K562 (cell line): ENCODE measurements at regions not wholly inside any gene's neighbourhood (a gene's known extent, or its start where the extent isn't known, plus 50 kb on each side); places are given as distances from the start of the nearest gene placed in this dataset.

ENCODE experiments used
- CCNT2 ChIP-seq: IDR thresholded peaks from 2 replicates; pipeline ENCODE4 v1.6.1; 2011; ENCODE audit warnings: borderline replicate concordance, low read depth, mild to moderate bottlenecking, moderate library complexity, mixed read lengths, low read length; ENCODE audit not compliant: insufficient read length; ENCODE audit errors: extremely low read depth
- ZBTB1 ChIP-seq: sonication (generic); formaldehyde crosslinking; IDR thresholded peaks from 2 replicates; pipeline ENCODE4 v1.8.1; 2023; ENCODE audit warnings: missing genetic modification reagents, low read depth, mild to moderate bottlenecking, borderline replicate concordance
- TF ChIP-seq, protein P1 (sequence below): fragments of 450-650 bp; IDR thresholded peaks from 2 replicates; pipeline ENCODE4 v1.6.1; 2016; ENCODE audit warnings: low read depth

DNA sequence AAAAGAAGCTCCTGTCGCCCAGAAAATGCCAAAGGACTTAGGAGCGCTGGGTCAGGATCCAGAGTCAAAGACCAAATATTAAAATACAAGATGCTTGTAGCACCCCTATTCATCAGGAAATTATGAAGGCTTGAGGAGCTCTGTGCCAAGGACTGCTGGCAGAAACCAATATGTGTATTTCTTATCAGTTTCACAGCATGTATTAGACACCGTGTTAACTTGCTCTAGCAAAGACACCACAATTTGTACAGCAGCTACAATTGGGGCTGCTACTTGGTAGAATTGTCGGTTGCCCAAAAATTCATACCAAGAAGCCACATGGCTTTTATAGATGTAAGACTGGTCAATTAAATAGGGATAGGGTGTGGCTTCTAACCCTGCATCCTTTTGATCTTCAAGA is 128.8 kb downstream of the CD47 start (continued):
- TF ChIP-seq, protein P1, sequence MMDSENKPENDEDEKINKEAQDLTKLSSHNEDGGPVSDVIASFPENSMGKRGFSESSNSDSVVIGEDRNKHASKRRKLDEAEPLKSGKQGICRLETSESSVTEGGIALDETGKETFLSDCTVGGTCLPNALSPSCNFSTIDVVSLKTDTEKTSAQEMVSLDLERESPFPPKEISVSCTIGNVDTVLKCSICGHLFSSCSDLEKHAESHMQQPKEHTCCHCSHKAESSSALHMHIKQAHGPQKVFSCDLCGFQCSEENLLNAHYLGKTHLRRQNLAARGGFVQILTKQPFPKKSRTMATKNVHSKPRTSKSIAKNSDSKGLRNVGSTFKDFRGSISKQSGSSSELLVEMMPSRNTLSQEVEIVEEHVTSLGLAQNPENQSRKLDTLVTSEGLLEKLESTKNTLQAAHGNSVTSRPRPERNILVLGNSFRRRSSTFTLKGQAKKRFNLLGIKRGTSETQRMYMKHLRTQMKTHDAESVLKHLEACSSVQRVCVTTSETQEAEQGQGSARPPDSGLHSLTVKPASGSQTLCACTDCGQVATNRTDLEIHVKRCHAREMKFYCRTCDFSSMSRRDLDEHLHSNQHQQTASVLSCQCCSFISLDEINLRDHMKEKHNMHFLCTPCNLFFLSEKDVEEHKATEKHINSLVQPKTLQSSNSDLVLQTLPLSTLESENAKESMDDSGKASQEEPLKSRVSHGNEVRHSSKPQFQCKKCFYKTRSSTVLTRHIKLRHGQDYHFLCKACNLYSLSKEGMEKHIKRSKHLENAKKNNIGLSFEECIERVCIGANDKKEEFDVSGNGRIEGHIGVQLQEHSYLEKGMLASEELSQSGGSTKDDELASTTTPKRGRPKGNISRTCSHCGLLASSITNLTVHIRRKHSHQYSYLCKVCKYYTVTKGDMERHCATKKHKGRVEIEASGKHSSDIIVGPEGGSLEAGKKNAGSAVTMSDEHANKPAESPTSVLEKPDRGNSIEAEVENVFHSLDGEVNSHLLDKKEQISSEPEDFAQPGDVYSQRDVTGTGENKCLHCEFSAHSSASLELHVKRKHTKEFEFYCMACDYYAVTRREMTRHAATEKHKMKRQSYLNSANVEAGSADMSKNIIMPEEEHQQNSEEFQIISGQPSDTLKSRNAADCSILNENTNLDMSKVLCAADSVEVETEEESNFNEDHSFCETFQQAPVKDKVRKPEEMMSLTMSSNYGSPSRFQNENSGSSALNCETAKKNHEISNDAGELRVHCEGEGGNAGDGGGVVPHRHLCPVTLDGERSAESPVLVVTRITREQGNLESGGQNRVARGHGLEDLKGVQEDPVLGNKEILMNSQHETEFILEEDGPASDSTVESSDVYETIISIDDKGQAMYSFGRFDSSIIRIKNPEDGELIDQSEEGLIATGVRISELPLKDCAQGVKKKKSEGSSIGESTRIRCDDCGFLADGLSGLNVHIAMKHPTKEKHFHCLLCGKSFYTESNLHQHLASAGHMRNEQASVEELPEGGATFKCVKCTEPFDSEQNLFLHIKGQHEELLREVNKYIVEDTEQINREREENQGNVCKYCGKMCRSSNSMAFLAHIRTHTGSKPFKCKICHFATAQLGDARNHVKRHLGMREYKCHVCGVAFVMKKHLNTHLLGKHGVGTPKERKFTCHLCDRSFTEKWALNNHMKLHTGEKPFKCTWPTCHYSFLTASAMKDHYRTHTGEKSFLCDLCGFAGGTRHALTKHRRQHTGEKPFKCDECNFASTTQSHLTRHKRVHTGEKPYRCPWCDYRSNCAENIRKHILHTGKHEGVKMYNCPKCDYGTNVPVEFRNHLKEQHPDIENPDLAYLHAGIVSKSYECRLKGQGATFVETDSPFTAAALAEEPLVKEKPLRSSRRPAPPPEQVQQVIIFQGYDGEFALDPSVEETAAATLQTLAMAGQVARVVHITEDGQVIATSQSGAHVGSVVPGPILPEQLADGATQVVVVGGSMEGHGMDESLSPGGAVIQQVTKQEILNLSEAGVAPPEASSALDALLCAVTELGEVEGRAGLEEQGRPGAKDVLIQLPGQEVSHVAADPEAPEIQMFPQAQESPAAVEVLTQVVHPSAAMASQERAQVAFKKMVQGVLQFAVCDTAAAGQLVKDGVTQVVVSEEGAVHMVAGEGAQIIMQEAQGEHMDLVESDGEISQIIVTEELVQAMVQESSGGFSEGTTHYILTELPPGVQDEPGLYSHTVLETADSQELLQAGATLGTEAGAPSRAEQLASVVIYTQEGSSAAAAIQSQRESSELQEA = no peak
- TF ChIP-seq ZBTB1 (no peak), CCNT2 (no peak)
